Renal pelvis (tissue), 1 donor: ENCODE measurements at regions not wholly inside any gene's neighbourhood (a gene's known extent, or its start where the extent isn't known, plus 50 kb on each side); places are given as distances from the start of the nearest gene placed in this dataset.

ENCODE experiments used
- DNase-seq: peaks from one replicate; pipeline ENCODE4 v3.0.0-alpha.2; 2013

GRCh38 chr7:67762516-67762915 lies 765.9 kb downstream of the TYW1 start:
- no peak for DNase-seq

- DNase-seq = no peak
Observed at GRCh38 chr7:67764289-67764688, 767.7 kb downstream of the TYW1 start.

GRCh38 chr7:67765481-67766175 lies 769.0 kb downstream of the TYW1 start:
- no peak for DNase-seq

GRCh38 chr7:67766906-67767410 lies 770.3 kb downstream of the TYW1 start:
- DNase-seq = no peak

GRCh38 chr7:67771846-67772605 lies 775.4 kb downstream of the TYW1 start:
- DNase-seq = no peak

GRCh38 chr7:67773081-67773480 lies 776.4 kb downstream of the TYW1 start:
- DNase-seq = no peak

GRCh38 chr7:67777119-67777518 lies 780.5 kb downstream of the TYW1 start:
- no peak for DNase-seq

GRCh38 chr7:67781841-67782240 lies 785.2 kb downstream of the TYW1 start:
- DNase-seq = no peak

GRCh38 chr7:67786021-67786420 lies 789.4 kb downstream of the TYW1 start:
- no peak for DNase-seq

- DNase-seq = no peak
Observed at GRCh38 chr7:67788669-67789068, 792.0 kb downstream of the TYW1 start.

- no peak for DNase-seq
Observed at GRCh38 chr7:67791918-67792317, 795.3 kb downstream of the TYW1 start.

- no peak for DNase-seq
Observed at GRCh38 chr7:67794544-67794943, 797.9 kb downstream of the TYW1 start.

GRCh38 chr7:67803789-67804188 lies 807.2 kb downstream of the TYW1 start:
- DNase-seq = no peak

GRCh38 chr7:67805921-67806471 lies 809.4 kb downstream of the TYW1 start:
- no peak for DNase-seq

GRCh38 chr7:67807826-67808225 lies 811.2 kb downstream of the TYW1 start:
- DNase-seq = no peak

GRCh38 chr7:67809586-67809985 lies 813.0 kb downstream of the TYW1 start:
- DNase-seq = no peak

- DNase-seq = no peak
Observed at GRCh38 chr7:67813621-67814292, 817.1 kb downstream of the TYW1 start.

- DNase-seq = no peak
Observed at GRCh38 chr7:67817481-67817880, 820.8 kb downstream of the TYW1 start.

GRCh38 chr7:67821116-67821515 lies 824.5 kb downstream of the TYW1 start:
- no peak for DNase-seq

- DNase-seq = no peak
Observed at GRCh38 chr7:67823345-67823744, 826.7 kb downstream of the TYW1 start.

- DNase-seq = no peak
Observed at GRCh38 chr7:67825356-67825755, 828.7 kb downstream of the TYW1 start.

- DNase-seq = no peak
Observed at GRCh38 chr7:67841896-67842295, 845.3 kb downstream of the TYW1 start.

- DNase-seq = no peak
Observed at GRCh38 chr7:67842571-67842970, 845.9 kb downstream of the TYW1 start.
